ENCODE measurements at regions not wholly inside any gene's neighbourhood (a gene's known extent, or its start where the extent isn't known, plus 50 kb on each side); places are given as distances from the start of the nearest gene placed in this dataset.

GRCh38 chr7:52876402-52876801, 159.0 kb upstream of the POM121L12 start:
- Histone ChIP-seq H3K4me1 (no peaks in the 10 kb centered on the region), H3K27ac (no peak overlapping the region), H3K9me3 (no peaks in the 10 kb centered on the region), H3K4me3 (replicated peaks in 1 of 3) (no peak overlapping the region), H3K27me3 (no peaks in the 10 kb centered on the region), H3K36me3 (no peaks in the 10 kb centered on the region)
- WGBS, 2 donors: 75 to 84% methylated on average over 3 of the region's 3 CpGs
- intact Hi-C loops (cut with DNase I): no loop called here
- DNase-seq: no peak
- TF ChIP-seq CTCF (IDR thresholded peaks at IDR 0.05): no peak
- TF ChIP-seq POLR2A (IDR thresholded peaks at IDR 0.05): no peak

GRCh38 chr7:52863652-52864051, 171.8 kb upstream of the POM121L12 start:
- no peaks in the 10 kb centered on the region for H3K36me3 ChIP-seq
- H3K9me3 ChIP-seq: no peaks in the 10 kb centered on the region
- H3K4me3 ChIP-seq (replicated peaks in 1 of 3): no peak overlapping the region
- DNase-seq: no peak
- TF ChIP-seq POLR2A (IDR thresholded peaks at IDR 0.05): no peak
- TF ChIP-seq CTCF (IDR thresholded peaks at IDR 0.05): no peak
- H3K4me1 ChIP-seq: no peaks in the 10 kb centered on the region
- WGBS, 2 donors: 48 to 66% methylated on average over 2 of the region's 2 CpGs
- intact Hi-C loops (cut with DNase I): no loop called here
- H3K27ac ChIP-seq: no peak overlapping the region
- no peaks in the 10 kb centered on the region for H3K27me3 ChIP-seq

- DNase-seq: no peak
- H3K36me3 ChIP-seq: no peaks in the 10 kb centered on the region
- WGBS, 2 donors: 91 to 94% methylated on average over 3 of the region's 3 CpGs
- no peaks in the 10 kb centered on the region for H3K9me3 ChIP-seq
- H3K4me1 ChIP-seq: no peaks in the 10 kb centered on the region
- H3K27me3 ChIP-seq: no peaks in the 10 kb centered on the region
- H3K4me3 ChIP-seq (replicated peaks in 1 of 3): no peak overlapping the region
- H3K27ac ChIP-seq: no peak overlapping the region
- TF ChIP-seq CTCF (IDR thresholded peaks at IDR 0.05): no peak
- no peak for TF ChIP-seq POLR2A (IDR thresholded peaks at IDR 0.05)
- intact Hi-C loops (cut with DNase I): no loop called here
These were observed 173.1 kb upstream of the POM121L12 start for GRCh38 chr7:52862321-52862720.

DNA sequence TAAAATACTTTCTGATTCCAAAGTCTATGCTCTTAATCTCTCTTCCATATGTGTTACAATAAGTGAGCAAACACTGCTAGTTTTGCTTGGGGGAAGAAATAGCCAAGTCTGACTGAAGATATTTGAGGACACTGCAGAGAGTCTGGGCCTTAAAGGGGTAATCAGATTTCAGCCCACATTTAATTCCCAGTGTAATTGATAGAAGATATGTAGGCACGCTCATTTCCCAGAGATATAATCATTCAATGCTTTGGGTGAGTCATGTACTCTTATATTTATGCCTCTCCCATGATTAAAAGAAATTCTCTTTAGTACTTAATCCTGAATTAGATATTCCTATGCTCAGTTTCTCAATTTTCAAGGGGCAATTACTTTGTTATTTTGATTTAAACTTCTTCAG, 178.1 kb upstream of the POM121L12 start:
- no peaks in the 10 kb centered on the region for H3K36me3 ChIP-seq
- no peaks in the 10 kb centered on the region for H3K27me3 ChIP-seq
- H3K4me3 ChIP-seq (replicated peaks in 1 of 3): no peak overlapping the region
- 0% methylated on average over 1 of the region's 1 CpG for WGBS, 2 donors
- H3K27ac ChIP-seq: no peak overlapping the region
- no peaks in the 10 kb centered on the region for H3K4me1 ChIP-seq
- TF ChIP-seq CTCF (IDR thresholded peaks at IDR 0.05) (no peak), POLR2A (IDR thresholded peaks at IDR 0.05) (no peak)
- no peak for DNase-seq
- intact Hi-C loops (cut with DNase I): no loop called here
- H3K9me3 ChIP-seq: no peaks in the 10 kb centered on the region

- intact Hi-C loops (cut with DNase I): no loop called here
- 32 to 92% methylated on average over 1 of the region's 1 CpG for WGBS, 2 donors
- Histone ChIP-seq H3K36me3 (no peaks in the 10 kb centered on the region), H3K27ac (no peak overlapping the region), H3K27me3 (no peaks in the 10 kb centered on the region), H3K4me3 (replicated peaks in 1 of 3) (no peak overlapping the region), H3K9me3 (no peaks in the 10 kb centered on the region), H3K4me1 (no peaks in the 10 kb centered on the region)
- no peak for DNase-seq
- TF ChIP-seq POLR2A (IDR thresholded peaks at IDR 0.05) (no peak), CTCF (IDR thresholded peaks at IDR 0.05) (no peak)
These were observed 180.8 kb upstream of the POM121L12 start for GRCh38 chr7:52854681-52855080.

Measured in thyroid gland (tissue), 4 donors.